ENCODE measurements at regions not wholly inside any gene's neighbourhood (a gene's known extent, or its start where the extent isn't known, plus 50 kb on each side); places are given as distances from the start of the nearest gene placed in this dataset.
"Not testable (repeated sequence)": the region's sequence is repeated elsewhere in the genome, so short reads cannot be mapped to it uniquely, and the experiment has no call there.

DNA sequence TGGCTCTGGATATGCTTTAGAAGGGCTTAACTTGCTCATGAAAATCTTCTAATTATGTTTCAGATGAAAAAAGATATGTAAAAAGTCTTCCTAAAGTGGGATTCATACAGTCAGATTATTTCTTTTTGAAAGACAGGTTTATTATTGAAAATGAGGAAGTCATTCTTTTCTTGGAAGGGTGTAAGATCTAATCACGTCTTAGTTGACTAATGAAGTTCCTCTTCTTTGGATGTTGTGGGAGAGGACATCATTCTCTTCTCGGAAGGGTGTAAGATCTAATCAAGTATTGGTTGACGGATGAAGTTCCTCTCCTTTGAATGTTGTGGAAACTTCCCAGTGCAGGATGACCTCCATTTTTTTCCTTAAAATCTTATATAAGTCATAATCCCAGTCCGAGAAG, 74.9 kb downstream of the ALG10 start:
- DNase-seq = no peak

DNA sequence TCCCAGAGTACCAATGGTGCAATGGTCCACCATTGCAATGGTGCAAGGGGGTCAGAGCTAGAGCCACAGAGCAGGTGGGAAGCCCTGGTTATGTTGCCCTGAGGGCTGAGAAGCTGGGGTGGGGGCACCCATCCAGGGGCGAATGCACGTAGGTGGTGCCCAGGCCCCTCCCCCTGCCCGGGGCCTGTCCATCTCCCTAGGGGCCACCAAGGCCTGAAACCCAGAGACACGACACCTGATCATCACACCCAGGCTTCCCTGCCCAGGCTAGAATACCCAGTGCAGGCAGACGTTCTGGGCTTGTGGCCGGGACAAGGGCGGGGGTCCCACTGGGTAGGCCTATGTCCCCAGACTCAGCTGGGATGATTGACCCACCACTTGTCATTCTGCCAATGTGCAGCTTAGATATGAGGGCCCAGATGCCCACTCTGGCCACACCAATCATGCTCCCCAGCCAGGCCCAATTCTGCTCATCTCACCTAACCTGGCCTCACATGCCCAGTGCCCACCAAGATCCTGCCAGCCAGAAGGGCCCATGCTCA, 83.2 kb downstream of the ALG10 start:
- DNase-seq = no peak

DNA sequence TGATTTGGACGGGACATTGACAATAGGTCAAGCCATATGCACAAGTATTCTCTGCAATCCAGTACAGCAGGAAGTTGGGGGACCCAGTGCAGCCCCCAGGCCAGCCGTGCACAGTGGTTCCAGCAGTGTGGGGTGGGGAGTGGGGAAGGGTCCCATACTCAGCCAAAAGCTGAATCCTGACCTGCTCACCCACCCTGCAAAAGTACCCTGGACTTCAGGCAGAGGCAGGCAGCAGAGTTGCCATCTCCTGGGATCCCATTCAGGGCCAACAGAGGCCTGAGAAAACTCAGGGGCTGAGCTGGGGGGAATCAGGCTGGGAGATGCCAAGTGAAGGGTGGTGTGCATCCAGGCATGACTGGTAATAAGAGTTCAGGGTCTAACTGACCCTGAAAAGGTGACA, 83.9 kb downstream of the ALG10 start:
- no peak for DNase-seq

DNA sequence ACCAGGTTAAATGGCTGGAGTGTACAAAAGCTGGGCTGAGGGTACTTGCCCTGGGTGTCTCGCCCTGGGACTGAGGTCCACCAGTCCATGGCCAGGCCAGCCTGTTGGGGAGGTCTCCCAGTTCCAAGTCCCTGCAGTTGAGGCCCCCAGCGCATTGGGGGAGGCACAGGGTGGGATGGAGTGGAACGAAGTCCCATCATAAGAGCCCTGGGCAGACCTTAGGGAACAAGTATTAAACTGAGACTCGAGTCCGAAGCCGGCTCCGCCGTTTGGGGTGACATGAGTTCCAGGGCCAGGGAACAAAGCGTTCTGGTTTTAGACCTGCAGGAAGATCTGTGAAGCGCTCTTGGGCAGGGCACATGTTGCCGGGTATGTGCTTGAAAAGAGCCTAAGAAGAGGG, 84.7 kb downstream of the ALG10 start:
- DNase-seq = no peak

DNA sequence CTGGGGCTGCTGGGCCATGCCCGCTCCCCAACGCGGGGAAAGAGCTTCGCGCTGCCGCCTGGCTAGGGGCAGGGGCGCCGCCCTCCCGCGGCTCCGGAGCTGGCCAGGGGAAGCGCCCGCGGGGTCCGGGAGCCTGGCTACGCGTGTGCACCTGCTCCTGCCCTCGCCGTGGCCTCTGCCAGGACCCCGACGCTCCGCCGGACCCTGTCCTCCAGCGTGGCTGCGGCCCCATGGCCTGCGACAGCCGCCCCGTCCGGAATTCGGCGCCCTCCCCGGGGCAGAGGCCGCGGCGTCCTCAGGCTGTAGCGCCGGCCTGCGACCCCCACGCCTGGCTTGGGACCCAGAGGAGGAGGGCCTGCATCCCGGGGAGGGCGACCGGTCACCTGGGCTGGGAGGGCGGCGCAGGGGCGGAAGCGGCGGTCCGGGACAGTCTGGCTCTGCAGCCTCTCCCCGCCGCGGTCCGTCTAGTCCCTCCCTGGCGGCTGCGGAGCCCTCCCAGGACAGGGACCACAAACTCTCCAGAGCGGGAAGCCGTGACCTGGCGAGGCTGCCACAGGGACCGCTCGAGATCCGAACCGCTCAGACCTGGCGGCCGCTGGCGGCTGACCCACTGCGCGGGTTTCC, 85.6 kb downstream of the ALG10 start:
- no peak for DNase-seq

DNA sequence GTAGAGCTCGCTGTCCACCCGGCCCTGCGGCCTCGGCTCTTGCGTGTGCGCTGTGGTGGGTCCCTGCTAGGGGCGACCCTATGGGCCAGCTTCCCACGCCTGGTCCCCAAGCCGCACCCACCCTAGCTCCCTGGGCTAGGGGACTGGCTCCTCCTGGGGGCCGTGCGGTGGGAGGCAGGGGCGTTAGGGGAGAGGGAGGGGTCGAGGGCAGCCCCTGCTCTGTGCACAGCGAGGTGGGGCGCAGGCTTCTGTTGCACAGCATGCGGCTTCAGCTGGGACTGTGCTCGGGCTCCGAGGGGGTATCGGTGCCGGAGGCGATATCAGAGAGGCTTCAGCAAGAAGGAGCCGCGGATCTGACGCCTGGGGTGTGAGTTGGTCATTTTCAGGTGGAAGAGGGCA, 86.1 kb downstream of the ALG10 start:
- no peak for DNase-seq

DNA sequence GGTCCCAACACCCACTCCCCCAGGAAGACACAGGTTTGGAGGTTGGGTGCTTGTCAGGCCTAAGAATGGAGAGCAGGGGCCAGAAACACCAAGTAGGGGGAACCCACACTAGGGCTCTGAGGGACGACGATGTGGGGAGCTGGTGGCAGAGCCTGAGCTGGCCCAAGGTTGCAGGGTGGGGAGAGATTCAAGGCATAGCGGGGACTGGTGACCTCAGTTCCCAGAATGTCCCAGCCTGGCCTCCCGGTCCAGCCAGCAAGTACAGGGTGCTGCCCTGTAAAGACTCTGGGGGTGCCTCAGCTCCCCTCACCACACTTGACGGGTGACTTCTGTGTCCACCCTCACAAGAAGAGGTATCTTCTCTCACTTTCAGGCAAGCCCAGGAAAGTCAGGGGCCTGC, 86.7 kb downstream of the ALG10 start:
- no peak for DNase-seq

DNA sequence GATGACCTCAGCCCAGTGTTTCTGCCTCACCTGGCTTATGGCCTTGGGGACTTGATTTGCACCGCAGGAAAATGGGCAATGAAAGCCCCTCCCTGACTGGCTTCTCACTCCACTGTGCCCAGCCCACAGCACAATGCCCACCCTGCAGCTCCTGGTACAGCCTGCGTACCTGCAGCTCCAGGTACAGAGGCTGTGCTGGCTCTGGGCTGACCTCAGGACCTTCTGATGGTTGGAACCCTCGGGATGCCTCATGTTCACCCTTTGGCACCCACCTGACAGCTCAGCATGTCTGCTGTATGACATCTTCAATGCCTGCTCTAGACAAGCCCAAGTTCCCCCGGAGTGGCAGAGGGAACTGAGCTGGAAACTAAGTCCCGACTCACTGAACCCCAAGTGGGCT, 87.1 kb downstream of the ALG10 start:
- DNase-seq = no peak

DNA sequence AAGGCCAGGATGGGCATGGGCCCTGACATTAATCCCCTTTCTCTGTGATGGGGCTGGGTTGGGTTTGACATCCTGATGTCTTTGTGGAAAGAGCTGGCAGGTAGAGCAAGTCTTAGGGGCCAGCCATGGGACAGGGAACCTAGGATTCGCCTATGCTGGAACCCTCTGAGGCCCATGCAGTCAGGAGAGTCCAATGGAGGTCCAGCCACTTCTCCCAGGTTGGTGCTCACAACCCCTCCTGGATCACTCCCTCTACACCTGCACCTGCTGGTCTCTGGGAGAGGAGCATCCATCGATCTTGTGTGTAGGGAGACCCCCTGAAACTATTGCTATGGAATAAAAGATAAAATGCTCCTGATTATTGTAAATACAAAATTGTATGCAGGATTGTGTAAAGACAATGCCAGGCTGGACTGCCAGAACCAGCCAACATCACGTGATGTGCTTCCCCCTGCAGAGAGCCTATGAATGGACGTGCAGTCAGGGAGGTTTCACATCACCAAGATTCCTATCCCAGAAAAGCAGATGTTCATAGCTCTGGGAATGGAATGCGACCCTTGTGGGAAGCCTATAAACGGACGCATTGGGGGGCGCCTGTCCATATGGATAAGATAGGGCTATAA, 87.7 kb downstream of the ALG10 start:
- not testable (repeated sequence) for DNase-seq

DNA sequence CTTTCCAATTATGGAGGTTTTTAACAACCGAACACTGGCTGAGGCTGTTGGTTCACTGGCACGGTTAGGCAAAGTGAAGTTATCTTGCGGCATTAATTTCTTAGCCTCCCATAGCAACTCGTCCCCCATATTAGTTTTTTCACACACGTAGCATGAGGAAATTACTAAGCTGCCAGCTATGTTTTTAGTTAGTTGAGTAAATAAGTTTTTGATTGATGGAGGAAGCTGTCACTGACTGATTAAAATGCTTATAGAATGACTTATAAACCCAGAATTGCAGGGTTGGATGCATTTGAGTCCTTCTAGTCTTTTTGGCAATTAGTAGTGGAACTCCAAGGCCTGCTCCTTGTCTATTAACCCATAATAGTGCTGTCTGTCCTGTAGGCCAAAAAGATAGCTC, 97.1 kb downstream of the ALG10 start:
- DNase-seq = no peak

DNA sequence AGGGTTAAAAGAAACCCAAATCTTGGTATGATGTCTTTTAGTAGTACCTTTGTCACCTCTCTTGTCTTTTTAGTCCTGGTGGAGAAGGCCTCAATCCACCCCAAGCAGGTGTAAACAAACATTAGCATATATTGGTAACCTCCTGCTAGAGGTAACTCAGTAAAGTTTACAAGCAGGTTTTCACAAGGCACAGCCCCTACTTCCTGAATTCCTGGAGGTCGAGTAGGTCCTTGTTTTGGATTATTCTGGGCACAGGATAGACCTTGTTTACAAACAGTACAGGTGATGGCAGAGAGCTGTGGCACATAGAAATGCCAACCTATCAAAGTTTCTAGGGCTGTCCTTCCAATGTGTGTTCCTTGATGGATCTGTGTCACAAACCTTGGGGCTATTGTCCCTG, 99.1 kb downstream of the ALG10 start:
- DNase-seq = no peak

DNA sequence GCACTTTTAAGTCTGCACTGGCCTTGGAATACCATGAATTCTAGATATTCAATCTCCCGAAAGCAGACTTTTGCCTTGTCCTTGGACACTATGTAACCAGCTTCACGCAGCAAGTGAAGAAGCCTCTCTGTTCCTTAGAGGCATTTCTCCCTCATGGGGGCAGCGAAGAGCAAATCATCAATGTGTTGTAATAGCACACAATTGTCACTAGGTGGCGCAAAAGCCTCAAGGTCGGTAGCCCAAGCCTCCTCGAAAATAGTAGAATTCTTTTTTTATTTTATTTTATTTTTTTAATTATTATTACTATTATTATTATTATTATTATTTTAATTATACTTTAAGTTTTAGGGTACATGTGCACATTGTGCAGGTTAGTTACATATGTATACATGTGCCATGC, 100.8 kb downstream of the ALG10 start:
- peak; percentile 1 for DNase-seq

DNA sequence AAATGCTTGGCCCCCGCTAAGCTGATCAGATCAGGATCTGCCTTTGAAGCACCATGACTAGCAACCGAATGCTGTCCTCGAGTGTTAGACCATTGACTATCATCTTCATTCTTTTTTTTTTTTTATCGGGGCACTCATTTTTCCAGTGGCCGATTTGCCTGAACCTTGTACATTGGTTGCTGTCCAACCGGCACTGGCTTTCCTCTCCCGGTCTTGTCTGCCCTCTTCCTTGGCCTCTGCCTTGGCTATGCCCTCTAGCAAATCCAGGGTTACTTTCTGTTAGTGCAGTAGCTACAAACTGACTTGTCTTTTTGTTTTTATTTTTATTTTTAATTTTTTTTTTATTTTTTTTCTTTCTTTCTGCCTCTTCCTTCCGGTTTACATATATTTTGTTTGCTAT, 102.3 kb downstream of the ALG10 start:
- no peak for DNase-seq

DNA sequence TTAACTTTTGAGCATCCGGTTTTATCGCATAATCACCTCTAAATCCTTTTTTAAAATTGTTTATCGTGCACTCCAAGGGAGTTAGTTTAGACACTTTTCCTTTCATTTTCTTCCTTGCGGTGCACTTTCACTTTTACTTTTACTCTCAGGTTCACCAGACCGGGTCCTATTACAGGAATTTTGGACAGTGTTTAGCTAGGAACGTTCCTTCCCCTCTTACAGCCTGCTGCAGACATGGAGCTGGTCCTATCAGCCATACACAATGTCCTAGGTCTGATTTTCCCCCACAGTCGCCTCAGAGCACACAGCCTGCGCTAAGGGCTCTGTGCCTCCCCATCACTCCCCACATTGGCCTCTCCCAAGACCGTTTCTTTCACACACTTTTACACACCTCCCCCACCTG, 103.9 kb downstream of the ALG10 start:
- no peak for DNase-seq

DNA sequence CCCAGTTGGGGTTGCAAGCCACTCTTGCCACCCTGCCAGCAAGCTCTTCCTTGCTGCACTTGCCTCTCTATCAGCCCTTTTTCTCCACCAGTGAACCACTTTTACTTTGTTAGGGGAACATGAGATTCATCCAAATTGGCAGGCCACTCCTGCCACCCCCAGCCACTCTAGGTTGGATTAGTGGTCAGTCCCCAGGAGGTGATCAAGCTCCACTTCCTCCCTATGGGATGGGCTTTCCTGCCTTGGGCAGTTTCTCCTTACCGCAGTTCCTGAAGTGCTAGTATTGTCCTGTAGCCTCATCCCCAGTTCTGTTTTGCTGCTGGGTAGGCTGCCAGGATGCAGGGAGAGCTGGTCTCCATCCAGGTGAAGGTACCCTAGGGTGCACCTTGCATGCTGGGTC, 104.5 kb downstream of the ALG10 start:
- DNase-seq = no peak

DNA sequence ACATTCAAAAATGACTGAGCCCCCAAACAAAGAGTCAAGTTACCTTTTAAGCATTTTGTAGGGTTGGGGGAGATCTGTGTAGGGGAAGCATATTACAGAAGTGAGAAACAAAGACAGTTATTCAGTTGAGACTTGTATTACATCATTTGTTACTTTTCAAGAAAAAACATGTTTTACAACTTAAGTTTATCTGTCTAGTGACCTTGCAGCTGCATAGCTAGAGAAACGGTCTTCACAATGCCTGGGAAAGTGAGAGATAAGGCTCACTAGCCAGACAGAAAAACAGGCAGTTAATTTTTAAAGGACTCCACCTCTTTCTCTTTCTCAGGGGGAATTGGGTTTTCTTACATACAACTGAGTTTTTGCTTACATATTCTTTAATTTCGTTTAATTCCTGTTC, 105.1 kb downstream of the ALG10 start:
- DNase-seq = not testable (repeated sequence)

DNA sequence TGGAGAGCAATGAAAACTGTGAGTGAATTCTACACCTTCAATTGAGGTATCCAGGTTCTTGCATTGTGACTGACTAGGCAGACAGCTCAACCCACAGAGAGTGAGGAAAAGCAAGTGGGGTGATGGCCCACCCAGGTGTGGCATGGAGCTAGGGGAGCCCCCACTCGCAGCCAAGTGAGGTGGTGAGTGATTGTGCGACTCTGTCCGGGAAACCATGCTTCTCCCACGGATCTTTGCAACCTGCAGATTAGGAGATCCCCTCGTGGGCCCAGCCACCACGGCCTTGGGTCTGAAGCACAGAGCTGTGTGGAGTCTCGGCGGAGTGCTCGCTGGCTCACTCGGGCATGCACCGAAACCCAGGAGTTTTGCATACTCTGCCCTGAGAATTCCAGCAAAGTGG, 120.1 kb downstream of the ALG10 start:
- no peak for DNase-seq

DNA sequence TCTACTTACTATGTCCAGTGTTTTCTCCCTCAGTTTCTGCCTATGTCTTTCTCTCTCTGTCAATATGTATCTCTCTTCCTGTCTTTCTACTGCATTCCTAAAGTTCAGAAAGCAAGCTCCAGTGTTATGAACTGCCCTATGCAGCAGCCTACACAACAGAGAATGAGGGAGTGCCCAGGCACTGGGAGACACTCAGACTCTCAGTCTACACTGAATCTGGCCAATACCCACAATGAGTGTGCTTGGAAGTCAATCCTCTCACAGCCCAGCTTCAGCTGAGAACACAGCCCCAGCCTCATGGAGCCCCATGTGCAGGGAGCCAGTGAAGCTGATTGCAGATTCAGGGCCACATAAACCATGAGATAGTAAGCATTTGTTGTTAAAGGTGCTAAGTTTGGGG, 128.7 kb downstream of the ALG10 start:
- DNase-seq = no peak

DNA sequence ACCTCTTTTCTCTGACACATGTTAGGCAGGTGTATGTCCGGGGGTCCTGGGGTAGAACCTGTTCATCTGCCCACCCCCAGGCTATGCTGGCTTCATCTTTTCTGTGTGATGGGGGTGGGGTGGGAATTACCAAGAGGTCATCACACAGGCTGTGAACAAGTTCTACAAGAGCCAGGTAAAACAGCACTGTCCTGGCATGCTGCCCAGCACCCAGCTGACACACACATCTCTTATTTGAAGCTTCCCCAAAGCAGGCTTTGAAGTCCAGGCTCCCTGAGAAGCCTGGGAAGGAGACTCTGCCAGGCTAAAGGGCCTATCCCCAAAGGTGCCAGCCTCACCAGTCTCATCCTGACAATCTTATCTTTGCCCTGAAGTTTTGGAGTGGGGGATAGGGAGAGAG, 141.1 kb downstream of the ALG10 start:
- DNase-seq = no peak

DNA sequence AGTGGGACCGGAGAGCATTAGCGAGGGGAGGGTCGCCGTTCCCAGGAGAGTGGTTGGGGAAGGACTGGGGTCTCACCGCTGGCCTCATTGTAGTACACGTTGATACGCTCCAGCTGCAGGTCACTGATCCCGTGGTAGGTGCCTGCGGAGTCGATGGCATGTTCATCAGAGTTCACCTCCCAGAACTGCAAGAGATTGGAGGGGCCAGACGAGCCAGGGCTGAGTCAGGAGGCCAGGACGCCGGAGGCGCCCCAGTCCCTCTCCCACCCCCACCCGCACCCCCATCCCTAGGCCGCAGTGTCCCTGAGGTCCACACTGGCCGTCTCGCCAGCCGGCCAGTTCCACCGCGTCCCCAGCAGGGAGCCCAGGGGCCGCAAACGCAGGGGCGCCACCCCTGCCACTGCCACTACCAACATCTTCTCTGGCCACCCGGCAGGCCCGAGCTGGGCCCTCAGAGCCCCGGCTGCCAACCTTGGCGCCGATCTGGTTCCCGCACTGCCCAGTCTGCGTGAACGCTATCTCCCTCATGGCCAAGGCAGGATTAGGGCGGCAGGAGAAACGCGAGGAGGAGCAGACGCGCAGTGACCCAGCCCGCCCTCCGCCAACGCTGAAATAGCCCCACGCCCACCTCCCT, 144.2 kb downstream of the ALG10 start:
- DNase-seq = no peak

DNA sequence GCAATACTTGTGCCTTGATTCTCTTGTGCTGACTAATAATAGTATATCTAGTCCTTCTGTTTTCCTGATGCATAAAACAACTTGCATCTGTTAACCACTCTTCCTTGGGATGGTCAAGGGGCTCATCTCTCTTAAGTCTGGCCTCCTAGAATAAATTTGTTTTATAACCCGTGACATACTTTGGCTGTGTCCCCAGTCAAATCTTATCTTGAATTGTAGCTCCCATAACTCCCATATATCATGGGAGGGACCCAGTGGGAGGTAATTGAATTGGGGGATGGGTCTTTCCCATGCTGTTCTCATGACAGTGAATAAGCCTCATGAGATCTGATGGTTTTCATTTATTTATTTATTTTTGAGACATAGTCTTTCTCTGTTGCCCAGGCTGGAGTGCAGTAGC, 146.2 kb downstream of the ALG10 start:
- DNase-seq = not testable (repeated sequence)

DNA sequence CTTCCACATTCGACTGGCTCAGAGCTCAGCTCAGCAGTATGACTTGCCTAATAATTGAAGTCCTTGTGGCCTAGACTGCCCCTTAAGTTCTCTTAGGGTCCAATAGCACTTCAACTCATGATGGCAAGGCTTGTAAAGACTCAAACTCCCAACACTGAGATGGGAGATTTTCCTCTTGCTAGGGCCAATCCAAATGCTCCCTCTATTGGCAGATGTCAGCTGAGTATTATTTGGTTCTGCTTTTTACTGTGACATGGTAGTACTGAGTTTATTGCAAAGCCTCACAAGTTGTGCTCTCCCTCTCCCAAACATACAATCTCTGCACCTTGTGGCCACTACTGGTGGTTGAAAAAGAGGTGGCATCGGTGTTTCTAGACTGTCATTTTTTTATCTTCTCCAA, 164.2 kb downstream of the ALG10 start:
- DNase-seq = no peak

DNA sequence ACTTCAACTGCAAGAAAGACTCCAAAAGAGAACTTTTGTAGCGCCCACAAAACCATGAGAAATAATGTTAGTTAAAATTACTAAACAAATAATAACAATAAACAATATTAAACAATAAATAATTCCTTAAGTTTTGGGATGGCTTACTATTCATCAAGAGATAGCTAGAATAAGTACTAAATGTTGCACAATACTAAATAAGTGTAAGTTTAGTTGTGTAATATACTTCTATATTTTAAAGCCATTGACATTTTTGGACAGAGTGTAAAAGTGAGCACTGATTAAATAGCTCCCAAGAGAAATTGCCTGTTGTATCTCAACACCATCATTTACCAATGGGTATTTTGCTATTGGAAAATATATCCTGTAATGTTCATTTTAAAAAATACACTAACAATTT, 166.7 kb downstream of the ALG10 start:
- no peak for DNase-seq

DNA sequence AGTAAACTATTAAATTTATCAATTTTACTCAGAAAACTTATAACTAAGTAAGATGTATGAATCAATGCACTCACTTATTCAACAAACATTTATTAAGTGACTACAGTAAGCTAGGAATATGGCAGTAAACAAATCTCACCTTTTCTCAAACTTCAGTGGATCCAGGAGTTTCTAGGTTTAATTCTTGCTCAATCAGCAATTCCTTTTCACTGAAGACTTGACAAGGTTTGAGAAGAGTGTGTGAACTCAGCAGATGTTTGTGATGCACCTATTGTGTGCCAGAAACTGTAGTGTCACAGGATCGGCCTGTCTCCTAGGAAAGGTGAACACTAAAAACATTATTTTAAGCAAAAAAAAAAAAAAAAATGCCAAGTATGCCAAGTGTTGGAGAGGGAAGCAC, 167.8 kb downstream of the ALG10 start:
- no peak for DNase-seq

DNA sequence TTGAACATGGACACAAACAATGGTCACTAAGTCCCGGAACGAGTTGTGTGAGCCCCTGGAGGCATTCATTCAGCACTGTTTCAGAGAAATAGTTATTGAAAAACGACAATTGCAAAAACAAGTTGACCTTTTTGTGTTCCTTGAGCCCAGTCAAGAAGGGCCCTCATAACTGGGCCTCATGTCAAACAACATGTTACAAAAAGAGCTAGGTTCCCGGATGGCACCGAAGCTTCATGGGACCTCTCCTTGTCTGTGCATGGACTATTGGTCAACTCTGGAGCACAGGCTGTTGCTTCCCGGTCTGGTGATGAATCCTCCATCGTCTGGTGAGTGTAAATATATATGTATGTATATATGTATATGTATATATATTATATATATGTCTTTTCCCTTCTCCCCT, 176.6 kb downstream of the ALG10 start:
- no peak for DNase-seq
